ENCODE measurements at regions not wholly inside any gene's neighbourhood (a gene's known extent, or its start where the extent isn't known, plus 50 kb on each side); places are given as distances from the start of the nearest gene placed in this dataset.

DNA sequence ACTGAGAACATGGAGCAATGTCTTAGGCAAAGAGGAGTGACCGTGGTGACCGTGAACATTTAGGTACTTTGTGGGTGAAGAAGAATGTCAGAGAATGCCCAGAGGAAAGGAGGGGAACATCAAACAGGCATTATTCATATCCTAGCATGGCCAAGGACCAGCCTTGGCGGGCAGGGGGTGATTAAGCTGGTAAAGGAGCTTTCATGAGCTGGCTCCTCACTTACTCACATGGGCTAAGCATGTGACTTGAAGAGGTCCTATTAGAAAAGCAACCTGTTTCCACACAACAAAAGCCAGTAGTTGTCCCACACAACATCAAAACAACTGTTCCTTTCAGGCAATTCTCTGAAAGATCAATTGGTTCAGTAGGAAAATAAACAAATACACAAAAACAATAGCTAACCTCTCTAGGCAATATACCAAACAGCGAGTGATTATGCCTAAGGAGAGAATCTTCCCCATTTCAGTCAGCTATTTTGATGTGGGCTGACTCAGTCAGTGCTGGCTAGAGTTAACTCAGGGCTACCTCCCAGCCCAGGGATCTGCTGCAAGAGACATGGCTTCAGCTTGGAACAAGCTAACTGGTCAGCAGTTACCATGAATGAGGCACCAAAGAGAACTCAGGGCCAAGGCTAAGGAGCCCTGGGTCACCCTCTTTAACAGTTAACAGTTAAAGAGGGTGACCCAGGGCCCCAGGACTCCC lies 283.5 kb downstream of the ARHGAP12 start:
- peak; percentile 85 for DNase-seq (ENCODE audit: low read depth)

DNA sequence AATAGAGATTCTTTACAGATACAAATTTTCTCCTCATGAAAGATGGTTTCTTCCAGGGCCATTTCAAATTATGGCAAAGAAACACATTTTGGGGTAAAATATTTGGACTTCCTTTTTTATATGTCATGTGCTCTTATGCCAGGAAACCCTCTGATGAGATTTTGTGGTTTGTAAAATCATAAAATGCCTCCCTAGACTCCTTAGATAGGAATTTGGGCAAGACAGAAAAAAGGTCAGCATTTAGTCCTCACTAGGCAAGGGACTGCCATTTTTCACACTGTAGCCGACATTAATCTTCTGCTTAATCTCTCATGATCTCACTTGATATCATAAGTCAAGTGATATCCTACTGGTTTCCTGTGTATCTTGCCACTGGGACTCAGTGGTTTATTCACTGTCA lies 286.4 kb downstream of the ARHGAP12 start:
- no peak for DNase-seq (ENCODE audit: low read depth)

DNA sequence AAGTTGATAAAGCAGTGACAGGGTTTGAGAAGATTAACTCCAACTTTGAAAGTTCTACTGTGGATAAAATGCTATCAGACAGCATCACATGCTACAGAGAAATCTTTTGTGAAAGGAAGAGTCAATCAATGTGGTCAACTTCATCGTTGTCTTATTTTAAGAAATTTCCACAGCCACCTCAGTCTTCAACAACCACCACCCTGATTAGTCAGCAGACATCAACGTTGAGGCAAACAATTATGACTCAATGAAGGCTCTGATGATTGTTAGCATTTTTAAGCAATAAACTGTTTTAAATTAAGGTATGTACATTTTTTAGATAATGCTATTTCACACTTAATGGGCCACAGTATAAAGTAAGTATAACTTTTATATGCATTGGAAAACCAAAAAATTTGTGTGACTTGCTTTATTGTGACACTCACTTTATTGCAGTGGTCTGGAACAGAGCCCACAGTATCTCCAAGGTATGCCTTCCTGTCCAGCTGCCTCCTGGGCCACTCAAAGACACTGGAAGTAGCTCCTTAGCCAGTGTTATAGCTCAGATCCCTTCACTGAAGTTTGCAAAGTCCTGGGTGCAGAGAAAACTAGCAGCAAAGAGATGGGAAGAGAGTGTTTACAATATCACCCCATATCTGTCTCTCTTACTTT lies 293.1 kb downstream of the ARHGAP12 start:
- peak; percentile 71 for DNase-seq (ENCODE audit: low read depth)

DNA sequence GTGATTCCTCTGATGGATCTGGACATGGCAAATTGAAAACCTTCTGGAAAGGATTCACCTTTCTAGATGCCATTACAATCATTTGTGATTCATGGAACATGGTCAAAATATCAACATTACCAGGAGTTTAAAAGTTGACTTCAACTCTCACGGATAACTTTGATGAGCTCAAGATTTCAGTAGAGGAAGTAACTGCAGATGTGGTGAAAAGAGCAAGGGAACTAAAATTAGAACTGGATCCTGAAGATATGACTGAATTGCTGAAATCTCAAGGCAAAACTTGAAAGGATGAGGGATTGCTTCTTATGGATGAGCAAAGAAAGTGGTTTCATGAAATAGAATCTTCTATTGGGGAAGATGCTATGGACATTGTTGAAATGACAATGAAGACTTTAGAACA lies 293.6 kb downstream of the ARHGAP12 start:
- DNase-seq (ENCODE audit: low read depth), result no peak

DNA sequence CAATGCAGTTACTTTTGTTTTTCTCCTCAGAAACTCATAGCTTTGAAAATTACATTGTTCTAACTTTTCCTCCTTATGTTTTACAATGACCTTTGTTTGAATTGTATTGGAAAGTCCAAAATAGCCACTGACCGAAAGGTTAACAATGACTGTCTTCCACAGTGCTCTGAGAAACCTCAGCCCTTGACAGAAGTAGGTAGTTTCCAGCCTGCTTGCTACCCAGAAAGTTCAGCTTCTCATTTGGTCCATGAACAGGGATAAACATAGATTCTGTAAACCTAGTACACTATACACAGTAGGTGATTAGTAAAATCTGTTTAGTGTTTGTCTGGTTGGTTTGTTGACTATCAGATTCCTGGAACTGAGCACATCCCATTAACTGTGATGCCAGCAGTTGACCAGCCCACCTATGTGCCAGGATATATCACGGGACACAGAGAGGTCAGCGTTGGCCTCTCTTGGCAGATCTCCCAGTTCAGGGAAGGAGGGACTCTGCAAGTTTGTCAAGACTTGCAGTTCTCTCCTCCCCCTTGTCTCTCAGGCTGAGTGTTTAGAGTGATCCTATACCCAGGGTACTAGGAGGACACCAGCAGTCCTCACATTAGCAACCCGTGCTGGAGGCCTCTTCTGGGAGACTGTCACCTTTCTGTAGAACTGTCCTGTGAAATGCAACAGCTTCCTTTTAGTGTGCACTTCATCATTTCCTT lies 297.6 kb downstream of the ARHGAP12 start:
- peak; percentile 77 for DNase-seq (ENCODE audit: low read depth)

DNA sequence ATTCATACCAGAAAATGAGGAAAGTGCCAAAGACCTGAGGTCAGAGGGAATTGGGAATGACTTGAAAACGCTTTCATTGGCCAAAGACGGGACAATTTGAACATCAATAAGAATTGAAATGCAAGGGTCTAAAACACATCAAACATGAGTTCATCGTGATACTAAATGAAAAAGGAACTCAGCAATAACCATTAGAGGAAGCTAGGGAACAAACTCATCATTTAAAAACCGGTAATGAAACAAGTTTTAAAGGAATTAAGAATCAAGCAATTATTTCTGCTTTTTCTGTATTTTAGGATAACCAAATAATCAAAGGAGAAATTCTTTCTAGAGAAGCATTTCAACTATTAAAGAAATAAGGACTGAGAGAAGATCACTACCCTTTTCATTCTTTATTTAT lies 303.1 kb downstream of the ARHGAP12 start:
- no peak for DNase-seq (ENCODE audit: low read depth)

DNA sequence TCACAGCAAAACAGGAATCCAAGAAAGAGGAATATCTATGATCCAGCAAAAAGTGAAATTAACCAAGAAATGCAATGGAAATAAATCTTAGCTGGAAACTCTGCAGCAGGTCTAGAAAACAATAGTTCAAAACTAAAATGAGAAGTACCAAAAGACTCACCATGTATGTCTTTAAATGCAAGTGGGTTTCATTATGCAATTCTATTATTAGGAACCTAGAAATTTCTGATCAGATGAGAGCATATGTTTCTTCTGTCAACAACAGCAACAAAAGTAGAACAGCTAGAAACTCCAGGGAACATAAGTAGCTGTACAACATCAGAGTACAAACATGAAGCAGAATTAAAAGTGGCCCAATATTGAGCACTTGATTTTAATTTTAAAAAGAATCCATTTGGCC lies 304.0 kb downstream of the ARHGAP12 start:
- no peak for DNase-seq (ENCODE audit: low read depth)

DNA sequence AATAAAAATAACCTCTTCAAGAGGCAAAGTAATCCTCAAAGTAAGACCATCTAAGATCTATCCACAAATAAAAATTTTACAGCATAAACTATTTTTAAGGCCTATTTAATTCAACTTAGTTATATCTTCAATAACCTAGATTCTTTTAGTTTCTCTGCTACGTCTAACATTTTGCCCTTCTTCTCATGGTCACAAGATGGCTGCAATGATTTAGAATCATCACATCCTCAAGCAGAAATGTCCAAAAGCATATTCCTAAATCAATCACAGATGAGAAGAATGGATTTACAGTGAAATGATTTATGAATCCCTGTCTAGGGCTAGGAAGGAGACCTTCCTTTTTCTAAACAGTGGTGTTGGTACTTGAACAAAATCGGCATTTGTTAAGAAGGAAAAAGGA lies 304.7 kb downstream of the ARHGAP12 start:
- DNase-seq (ENCODE audit: low read depth), result no peak

DNA sequence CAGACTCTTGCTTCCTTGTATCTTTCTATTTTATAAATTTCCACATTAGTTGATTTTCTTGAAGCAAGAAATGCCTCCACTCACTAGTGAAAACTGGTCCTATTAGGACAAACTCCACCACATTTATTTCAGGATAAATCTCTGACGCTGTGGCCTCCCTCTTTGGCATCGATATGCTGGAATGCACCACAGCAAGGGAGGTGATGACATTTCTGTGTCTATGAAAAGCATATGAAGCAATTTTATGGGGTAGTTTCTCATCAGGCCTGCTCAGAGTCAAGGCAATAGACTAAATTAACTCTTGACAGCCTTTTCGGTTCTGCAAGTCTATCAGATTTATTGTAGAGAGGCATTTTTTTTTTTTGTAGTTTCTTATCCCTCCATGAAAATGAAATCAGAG lies 304.4 kb downstream of the ZEB1 start:
- DNase-seq (ENCODE audit: low read depth), result peak; percentile 93

DNA sequence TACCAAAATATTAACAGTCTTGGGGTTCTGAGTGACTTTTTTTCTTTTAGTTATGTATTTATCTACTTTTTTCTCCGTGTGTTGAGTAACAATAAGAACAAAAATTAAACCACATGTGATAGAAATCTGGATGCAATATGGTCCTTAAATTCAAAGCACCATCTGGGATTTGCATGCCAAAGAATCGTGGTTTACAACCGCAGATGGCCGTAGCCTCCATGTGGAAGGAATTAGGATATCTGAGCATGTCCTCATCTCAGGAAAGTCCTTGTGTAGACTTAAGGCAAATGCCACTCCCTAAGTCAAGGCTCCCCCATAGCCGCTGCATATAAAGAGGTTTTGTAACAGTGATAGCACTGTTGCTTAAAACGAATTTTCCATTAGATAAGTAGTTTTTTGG lies 304.0 kb downstream of the ZEB1 start:
- peak; percentile 100 for DNase-seq (ENCODE audit: low read depth)

DNA sequence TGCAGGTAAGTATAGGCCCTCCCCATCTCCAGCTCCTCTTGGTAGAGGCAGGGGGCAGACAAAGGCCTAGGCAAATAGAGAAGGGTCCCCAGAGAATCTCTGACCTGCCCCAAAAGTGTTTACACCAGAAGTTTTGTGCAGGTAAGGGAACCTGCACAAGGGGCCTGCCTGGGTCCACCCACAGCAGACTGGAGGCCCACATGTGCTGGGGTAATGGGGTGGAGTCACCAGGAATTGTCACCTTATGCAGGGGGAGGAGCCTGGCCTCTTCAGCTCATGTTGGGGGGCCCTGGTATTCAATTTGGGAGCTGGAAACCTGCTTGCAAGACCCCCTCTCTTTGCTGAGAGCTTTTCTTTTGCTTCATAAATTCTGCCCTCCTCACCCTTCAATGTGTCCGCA lies 302.7 kb downstream of the ZEB1 start:
- no peak for DNase-seq (ENCODE audit: low read depth)

DNA sequence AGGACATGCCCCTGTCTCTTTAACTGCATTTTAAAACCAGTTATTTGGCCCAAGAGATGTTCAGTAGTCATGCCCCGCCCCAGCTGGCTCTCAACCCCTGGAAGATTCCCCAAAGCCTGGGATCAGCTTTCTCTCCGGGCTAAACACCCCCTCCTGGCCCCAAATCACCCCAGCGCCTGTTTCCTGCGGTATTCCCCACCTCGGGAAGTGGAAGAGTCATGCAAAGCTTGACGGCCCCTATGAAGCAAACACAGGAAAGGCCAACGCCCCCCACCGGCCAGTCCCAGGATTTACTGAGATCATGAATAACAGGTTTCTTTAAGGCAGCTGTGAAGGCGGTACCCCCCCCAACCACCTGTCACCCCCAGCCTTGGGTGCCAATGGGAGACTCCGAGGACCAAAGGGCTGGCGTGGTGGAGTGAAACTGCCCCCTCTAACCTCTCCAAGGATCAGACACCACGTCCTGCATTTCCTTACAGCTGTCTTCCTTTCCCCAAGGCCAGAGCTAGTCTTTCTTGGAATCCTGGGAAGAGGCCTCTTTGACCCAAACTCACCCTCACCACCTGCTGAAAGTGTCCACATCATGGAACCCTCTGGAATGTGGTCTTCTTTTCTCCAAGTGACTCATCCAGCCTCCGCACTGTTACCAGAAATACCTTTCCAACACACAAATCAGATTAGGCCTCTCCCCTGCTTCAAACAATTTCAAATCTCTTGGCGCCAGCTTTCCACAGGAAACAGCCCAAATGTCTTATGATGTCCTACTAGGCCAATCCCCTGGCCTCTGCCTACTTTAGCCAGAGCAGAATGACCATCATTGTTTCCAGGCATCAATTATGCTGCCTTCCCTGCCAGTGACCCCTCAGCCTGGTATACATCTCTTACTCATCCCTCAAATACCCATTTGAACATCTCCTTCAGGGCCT lies 301.5 kb downstream of the ZEB1 start:
- DNase-seq (ENCODE audit: low read depth), result peak; percentile 100

DNA sequence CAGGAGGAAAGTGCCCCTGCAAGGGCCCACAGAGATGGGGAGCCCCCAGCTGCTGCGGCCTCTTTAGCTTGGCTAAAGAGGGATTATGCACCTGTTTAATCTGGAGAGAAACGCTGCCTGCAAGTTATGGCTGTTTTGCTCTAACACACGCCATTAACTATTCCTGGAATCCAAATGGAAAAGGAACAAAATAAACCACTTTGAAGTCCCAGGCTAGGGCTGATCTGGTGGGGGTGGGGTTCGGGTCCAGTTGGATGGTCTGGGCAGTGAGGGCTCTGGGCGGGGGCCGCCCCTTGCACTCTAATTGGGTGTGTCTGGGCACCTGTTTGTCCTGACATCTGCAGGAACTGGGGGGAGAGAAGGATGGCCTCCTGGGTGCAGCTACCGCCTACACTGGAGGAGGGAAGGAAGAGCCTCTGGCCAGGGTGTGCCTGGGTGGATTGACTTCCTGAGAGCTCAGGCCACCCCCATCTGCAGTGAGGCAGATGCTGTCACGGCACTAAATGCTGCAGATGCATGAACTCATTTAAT lies 300.6 kb downstream of the ZEB1 start:
- peak; percentile 98 for DNase-seq (ENCODE audit: low read depth)

DNA sequence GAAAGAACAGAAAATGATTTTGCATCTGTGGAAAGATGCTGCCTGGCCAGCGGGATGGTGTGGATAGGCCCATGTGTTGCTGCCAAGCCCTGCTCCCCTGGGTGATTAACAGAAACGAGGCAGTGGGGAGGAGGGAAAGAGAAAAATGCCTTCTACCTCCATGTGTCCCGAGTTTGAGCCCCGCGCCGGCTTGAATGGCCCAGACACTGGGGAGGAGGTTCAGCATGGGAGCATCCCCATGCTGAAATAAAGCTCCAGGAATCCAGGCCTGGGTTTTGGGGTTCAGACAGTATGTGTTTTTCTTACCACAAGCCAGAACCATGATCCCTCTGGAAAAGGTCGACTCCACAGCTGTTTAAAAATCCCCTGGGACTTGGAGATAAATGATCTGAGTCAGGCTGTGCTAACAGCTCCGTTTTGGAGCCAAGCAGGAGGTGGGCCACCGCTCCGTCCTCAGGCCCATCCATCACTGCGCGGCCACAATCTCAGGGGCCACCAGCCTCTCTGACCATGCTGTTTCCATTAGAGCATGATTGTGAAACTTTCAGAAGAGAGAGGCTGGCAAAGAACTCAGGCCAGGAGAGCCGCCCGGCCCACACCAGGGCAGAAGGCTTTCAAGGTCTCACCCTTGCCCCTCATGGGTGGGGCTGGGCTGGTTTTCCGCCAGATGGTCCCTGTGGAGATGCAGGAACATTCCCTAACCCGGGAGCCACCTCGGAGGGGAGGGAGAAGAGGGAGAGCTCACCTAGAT lies 299.7 kb downstream of the ZEB1 start:
- DNase-seq (ENCODE audit: low read depth), result peak; percentile 99

DNA sequence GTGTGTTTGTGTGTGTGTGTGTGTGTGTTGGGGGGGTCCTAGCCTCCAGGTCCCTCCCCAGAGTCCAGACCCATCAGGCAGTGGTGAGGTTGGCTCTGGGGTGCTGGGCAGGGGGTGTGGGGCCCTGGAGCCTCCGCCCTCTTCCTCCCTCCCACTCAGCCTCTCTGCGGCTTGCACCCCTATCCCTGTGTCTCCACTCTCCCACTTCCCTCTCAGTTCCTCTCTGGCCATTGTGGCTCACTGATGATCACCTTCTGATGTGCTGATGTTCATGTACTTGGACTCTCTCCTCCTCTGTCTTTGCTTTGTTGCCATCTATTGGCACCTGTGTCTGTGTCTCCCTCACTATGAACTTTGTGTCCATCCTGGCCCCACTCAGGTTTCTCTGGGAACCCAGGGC lies 298.7 kb downstream of the ZEB1 start:
- no peak for DNase-seq (ENCODE audit: low read depth)

DNA sequence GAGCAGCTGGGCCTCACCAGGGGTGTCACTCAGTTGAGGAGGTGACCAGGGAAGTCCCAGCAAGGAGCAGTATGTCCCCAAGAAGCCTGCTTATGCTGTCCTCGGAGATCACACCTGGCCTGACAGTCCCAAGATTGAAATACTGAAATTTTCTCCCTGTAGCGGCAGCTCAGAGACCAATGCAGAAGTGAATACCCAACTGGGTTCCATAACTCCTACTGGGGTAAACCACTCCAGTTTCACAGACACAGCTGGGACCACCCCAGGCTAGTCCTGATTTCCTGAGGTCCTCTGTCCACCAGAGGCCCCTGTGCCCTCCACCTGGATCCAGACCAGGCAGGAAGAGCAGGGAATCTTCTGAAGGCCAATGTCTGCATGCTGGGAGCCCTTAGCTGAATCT lies 298.1 kb downstream of the ZEB1 start:
- no peak for DNase-seq (ENCODE audit: low read depth)

DNA sequence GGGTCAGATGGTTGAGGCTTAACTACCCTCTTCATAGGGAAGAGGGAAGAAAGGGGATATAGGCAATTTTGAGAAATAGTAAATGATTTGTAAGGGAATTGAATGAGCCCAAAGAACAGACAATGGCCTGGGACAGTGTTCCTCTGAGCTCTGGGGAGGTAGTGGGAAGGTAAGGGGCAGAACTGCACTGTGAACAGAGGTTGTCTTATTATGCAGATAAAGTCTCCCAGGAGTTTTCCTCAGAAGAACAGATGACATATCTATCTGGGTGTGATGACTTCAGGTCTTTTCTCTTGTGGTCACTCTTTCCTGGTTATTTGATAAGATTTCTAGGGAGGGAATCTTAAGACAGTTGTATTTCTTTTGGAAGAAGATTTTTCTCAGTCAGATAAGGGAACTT lies 296.1 kb downstream of the ZEB1 start:
- no peak for DNase-seq (ENCODE audit: low read depth)

DNA sequence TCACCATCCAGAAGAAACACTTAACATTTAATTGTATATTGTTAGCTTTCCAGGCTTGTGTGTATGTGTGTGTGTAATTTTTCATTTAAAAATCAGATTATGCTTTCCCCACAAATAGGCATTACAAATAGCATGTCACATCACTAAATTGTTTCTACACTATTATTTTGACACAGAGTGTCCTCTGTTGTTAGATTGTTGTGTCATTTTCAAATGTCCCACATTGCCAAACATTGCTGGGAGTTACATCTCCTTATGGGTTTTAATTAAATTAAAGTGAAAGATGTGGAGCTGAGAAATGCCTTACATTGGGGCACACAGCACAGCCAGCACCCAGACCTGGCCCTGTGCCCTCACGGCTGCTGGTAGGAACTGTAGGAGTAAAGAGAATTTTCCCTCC lies 295.6 kb downstream of the ZEB1 start:
- DNase-seq (ENCODE audit: low read depth), result no peak

DNA sequence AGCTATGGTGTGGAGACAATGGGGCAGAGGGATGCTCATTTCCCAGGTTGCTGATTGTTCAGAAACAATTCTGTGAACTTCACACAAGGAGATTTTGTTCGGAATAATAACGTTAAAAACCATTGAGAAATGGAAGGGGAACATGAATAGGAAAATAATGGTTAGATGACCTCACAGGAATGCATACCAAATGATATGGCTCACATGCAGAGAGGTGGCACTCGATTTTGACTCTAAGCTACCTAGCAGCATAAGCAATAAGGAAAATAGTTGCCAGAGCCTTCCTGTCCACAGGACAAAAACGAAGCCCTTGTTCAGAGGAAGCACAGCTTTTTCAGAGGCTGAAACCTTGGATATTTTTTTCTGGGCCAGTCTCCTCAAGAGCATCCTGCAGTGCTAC lies 293.1 kb downstream of the ZEB1 start:
- DNase-seq (ENCODE audit: low read depth), result no peak

DNA sequence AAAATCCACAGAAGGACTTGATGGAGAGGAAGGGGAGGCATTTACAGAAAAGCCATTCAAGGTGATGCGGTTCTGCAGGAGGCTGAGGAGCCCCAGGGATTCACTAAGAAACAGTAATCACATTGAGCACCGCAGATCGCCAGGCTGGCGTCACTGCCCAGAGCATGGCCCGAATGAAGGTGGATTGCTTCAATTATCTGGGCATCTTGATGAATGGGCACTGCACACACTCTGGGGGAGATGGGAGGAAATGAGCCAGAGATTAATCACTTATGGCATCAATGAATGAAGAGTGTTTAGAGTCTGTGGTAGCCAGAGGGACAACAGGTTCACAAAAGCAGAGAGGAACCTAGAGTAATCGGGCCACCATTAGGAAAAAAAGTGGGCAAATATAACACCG lies 292.1 kb downstream of the ZEB1 start:
- no peak for DNase-seq (ENCODE audit: low read depth)

DNA sequence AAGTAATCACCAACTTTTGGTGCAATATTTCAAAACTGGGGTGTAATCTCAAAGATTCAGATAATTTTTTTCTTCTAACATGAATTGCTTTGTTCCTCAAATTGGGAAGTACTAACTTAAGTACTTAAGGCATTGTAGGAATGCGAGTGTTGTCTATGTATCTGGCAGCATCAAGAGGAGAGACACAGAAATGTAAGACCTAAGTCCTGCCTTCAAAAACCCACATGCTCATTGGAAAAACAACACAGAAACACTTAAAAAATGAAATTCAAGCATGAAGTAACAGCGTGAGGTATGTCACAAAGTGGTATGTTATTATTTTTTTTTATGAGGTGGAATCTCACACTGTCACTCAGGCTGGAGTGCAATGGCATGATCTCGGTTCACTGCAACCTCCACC lies 288.5 kb downstream of the ZEB1 start:
- no peak for DNase-seq (ENCODE audit: low read depth)

All from RPMI7951 (cell line).